NCI-H82 (cell line): ENCODE measurements at regions not wholly inside any gene's neighbourhood (a gene's known extent, or its start where the extent isn't known, plus 50 kb on each side); places are given as distances from the start of the nearest gene placed in this dataset.
A peak's percentile ranks its signal among the peaks of the same experiment; 100 is the strongest.

Experiments
- DNase-seq: peaks from one replicate; lab custom pipeline; 2025; lab: John Stamatoyannopoulos, UW

GRCh38 chr17:33352526-33352925 is 59.4 kb upstream of the ASIC2 start:
- DNase-seq, result no peak

GRCh38 chr17:33356266-33356665 is 63.2 kb upstream of the ASIC2 start:
- DNase-seq, result no peak

GRCh38 chr17:33363475-33363874 is 70.4 kb upstream of the ASIC2 start:
- DNase-seq, result no peak

GRCh38 chr17:33366960-33367359 is 73.9 kb upstream of the ASIC2 start:
- DNase-seq, result no peak

- DNase-seq, result no peak
These were observed 76.1 kb upstream of the ASIC2 start for GRCh38 chr17:33369149-33369548.

- no peak for DNase-seq
These were observed 76.8 kb upstream of the ASIC2 start for GRCh38 chr17:33369876-33370275.

- DNase-seq, result no peak
These were observed 77.3 kb upstream of the ASIC2 start for GRCh38 chr17:33370401-33370800.

- no peak for DNase-seq
These were observed 78.3 kb upstream of the ASIC2 start for GRCh38 chr17:33371377-33371776.

GRCh38 chr17:33373273-33373672 is 80.2 kb upstream of the ASIC2 start:
- DNase-seq, result no peak

GRCh38 chr17:33375103-33375502 is 82.0 kb upstream of the ASIC2 start:
- DNase-seq, result no peak

GRCh38 chr17:33375783-33376182 is 82.7 kb upstream of the ASIC2 start:
- DNase-seq, result no peak

GRCh38 chr17:33377837-33378595 is 84.9 kb upstream of the ASIC2 start:
- DNase-seq, result no peak

GRCh38 chr17:33381201-33381600 is 88.1 kb upstream of the ASIC2 start:
- no peak for DNase-seq

- DNase-seq, result peak; percentile 47
These were observed 90.5 kb upstream of the ASIC2 start for GRCh38 chr17:33383488-33384023.

- DNase-seq, result no peak
These were observed 92.0 kb upstream of the ASIC2 start for GRCh38 chr17:33385133-33385532.

GRCh38 chr17:33385713-33386112 is 92.6 kb upstream of the ASIC2 start:
- peak; percentile 7 for DNase-seq

- peak; percentile 86 for DNase-seq
These were observed 94.3 kb upstream of the ASIC2 start for GRCh38 chr17:33387406-33387805.

- DNase-seq, result peak; percentile 44
These were observed 96.5 kb upstream of the ASIC2 start for GRCh38 chr17:33389504-33390135.

- peak; percentile 36 for DNase-seq
These were observed 97.5 kb upstream of the ASIC2 start for GRCh38 chr17:33390479-33391176.

- no peak for DNase-seq
These were observed 103.7 kb upstream of the ASIC2 start for GRCh38 chr17:33396818-33397217.

- DNase-seq, result no peak
These were observed 105.3 kb upstream of the ASIC2 start for GRCh38 chr17:33398386-33398785.

GRCh38 chr17:33401249-33401648 is 108.2 kb upstream of the ASIC2 start:
- peak; percentile 14 for DNase-seq

GRCh38 chr17:33403194-33403593 is 110.1 kb upstream of the ASIC2 start:
- no peak for DNase-seq
